ENCODE measurements at regions not wholly inside any gene's neighbourhood (a gene's known extent, or its start where the extent isn't known, plus 50 kb on each side); places are given as distances from the start of the nearest gene placed in this dataset.

- DNase-seq (ENCODE audit: extremely low read depth, low read depth), result no peak
- no peak for TF ChIP-seq CTCF (IDR thresholded peaks at IDR 0.05; ENCODE audit: low read depth, low read length, missing control alignments)
- H3K4me3 ChIP-seq (replicated peaks; ENCODE audit: low read depth, low read length), result no peak overlapping the region
Measured at GRCh38 chr2:23208339-23208738, 176.6 kb upstream of the KLHL29 start.

DNA sequence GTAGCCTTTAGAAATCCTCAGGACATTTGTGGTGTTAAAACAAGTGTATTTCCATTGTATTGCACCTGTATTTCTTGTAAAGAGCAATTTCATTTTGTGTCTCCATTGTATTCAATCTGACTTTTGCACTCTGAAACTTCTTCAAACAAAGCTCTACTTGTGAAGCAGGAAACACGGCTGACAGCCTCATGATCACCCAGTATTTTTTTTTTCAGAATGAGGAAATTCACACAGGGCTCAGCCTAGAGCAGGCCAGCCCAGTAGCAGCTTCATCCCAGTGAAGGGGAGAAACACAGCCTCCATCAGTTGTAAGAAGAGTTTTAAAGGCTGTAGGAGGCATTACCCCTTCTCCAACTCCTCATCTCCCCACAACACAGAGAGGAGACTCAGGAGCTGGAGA lies 175.9 kb upstream of the KLHL29 start:
- no peak for TF ChIP-seq CTCF (IDR thresholded peaks at IDR 0.05; ENCODE audit: low read depth, low read length, missing control alignments)
- no peak for DNase-seq (ENCODE audit: extremely low read depth, low read depth)
- no peak overlapping the region for H3K4me3 ChIP-seq (replicated peaks; ENCODE audit: low read depth, low read length)

DNA sequence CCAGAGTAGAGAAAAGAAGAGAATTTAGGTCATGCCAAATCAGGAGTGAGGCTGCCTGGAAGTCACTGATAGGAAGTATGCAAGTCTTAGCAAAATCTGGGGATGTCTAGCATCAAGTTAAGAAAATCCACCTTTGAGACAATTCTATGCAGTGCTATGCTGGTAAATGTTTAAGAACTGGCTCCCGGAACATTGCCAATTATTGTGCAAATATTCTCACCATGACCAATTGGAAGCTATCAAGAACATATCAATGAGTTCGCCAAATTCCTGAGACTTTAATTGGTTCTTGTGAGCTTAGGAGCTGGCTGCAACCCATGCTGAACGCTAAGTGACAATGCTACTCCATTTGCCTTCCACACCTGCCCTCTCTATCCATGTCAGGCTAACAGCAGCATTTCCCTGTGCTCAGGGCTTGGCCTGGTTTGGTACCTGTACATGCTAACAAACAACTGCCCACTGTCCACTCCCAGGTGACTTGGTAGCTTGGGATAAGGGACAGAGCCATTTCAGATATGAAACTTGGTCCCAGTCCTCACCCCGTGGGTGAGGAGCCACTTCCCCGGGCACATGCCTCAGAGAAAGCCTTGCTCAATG lies 172.9 kb upstream of the KLHL29 start:
- no peak for TF ChIP-seq CTCF (IDR thresholded peaks at IDR 0.05; ENCODE audit: low read depth, low read length, missing control alignments)
- H3K4me3 ChIP-seq (replicated peaks; ENCODE audit: low read depth, low read length), result no peak overlapping the region
- DNase-seq (ENCODE audit: extremely low read depth, low read depth), result no peak

DNA sequence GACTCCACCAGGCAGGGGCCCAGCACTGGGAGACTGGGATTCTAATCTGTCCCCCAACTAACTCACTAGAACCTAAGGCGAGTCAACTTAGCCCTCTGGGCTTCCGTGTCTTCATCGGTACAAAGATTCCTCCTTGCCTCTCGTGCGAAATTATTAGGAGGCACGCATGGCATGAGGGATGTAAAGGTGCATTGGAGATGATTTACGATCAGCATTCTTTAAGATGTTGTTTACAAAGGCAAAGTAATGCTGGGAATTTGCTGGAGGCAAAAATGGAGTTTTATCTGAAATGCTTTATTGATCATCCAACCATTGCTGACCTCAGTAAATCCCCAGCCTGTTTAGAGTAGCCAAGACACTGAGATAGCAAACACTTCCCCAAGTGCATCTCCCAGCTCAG lies 171.8 kb upstream of the KLHL29 start:
- H3K4me3 ChIP-seq (replicated peaks; ENCODE audit: low read depth, low read length), result no peak overlapping the region
- DNase-seq (ENCODE audit: extremely low read depth, low read depth), result no peak
- no peak for TF ChIP-seq CTCF (IDR thresholded peaks at IDR 0.05; ENCODE audit: low read depth, low read length, missing control alignments)

GRCh38 chr2:23215016-23215415 lies 170.0 kb upstream of the KLHL29 start:
- TF ChIP-seq CTCF (IDR thresholded peaks at IDR 0.05; ENCODE audit: low read depth, low read length, missing control alignments), result no peak

DNA sequence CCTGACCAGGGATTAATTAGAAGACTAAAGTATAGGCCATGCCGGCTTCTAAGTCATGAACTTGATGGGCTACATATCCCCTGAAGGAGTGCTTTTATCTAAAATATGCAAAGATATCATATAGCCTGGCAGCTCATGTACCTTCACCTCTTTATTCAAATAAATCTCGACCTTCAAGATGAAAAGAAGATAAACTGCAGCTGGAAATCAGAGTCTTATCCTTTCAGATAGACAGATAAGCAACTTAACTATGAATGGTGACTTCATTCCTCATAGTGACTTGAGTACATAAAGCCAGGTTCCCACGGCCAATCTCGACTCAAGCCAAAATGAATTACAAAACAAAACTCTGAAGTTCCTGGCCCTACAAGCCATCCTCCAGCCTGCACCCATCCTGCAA lies 165.3 kb upstream of the KLHL29 start:
- no peak for TF ChIP-seq CTCF (IDR thresholded peaks at IDR 0.05; ENCODE audit: low read depth, low read length, missing control alignments)
- no peak overlapping the region for H3K4me3 ChIP-seq (replicated peaks; ENCODE audit: low read depth, low read length)
- DNase-seq (ENCODE audit: extremely low read depth, low read depth), result no peak

More at GRCh38 chr2:23215016-23215415, 170.0 kb upstream of the KLHL29 start:
- H3K4me3 ChIP-seq (replicated peaks; ENCODE audit: low read depth, low read length), result no peak overlapping the region
- no peak for DNase-seq (ENCODE audit: extremely low read depth, low read depth)

GRCh38 chr2:23220513-23221094 lies 164.4 kb upstream of the KLHL29 start:
- TF ChIP-seq CTCF (IDR thresholded peaks at IDR 0.05; ENCODE audit: low read depth, low read length, missing control alignments), result no peak
- DNase-seq (ENCODE audit: extremely low read depth, low read depth), result no peak
- no peak overlapping the region for H3K4me3 ChIP-seq (replicated peaks; ENCODE audit: low read depth, low read length)

Measured in HFF-Myc (cell line).